CD4-positive, alpha-beta T cell (primary cell): ENCODE measurements at regions not wholly inside any gene's neighbourhood (a gene's known extent, or its start where the extent isn't known, plus 50 kb on each side); places are given as distances from the start of the nearest gene placed in this dataset.
A peak's percentile ranks its signal among the peaks of the same experiment; 100 is the strongest.

Source experiments
- ATAC-seq: fragments of 200-7000 bp; cut with Tn5 transposase; one replicate; pipeline ENCODE4 v1.10.0; 2022; ENCODE audit warnings: mild to moderate bottlenecking; ENCODE audit not compliant: poor library complexity
- CTCF ChIA-PET: fragments of 350-600 bp; sonication (Branson Sonifier 250); formaldehyde crosslinking; loops from one replicate; lab custom pipeline; 2021; ENCODE audit warnings: antibody characterized with exemption, inconsistent platforms; lab: Charles Lee
- POLR2A ChIA-PET: fragments of 350-600 bp; sonication (Branson Sonifier 250); formaldehyde crosslinking; loops from one replicate; lab custom pipeline; 2021; ENCODE audit warnings: antibody characterized with exemption, inconsistent platforms; lab: Charles Lee
- DNase-seq, 14 experiments: peaks; one replicate each; pipeline ENCODE4 v3.0.0-alpha.2; 2013 to 2020; ENCODE audit warnings: mixed read lengths in 2 of 14
- H3K27ac ChIP-seq, 2 donors: one replicate each; pipeline versions ENCODE4 v1.5.1 to v1.7.0; 2013; ENCODE audit warnings: low read length in 2 of 2, low read depth in 1 of 2, mild to moderate bottlenecking in 1 of 2
- H3K27me3 ChIP-seq, 2 experiments: 1 replicate in 1 of 2; 2 replicates in 1 of 2; pipeline versions ENCODE4 v1.6.1 to v1.7.0; 2013; ENCODE audit warnings: low read length in 2 of 2, control low read depth in 1 of 2, mild to moderate bottlenecking in 1 of 2, moderate library complexity in 1 of 2; ENCODE audit not compliant: insufficient read depth in 2 of 2, control insufficient read depth in 1 of 2
- H3K36me3 ChIP-seq: one replicate; pipeline ENCODE4 v1.6.1; 2013; ENCODE audit warnings: low read length, control low read depth; ENCODE audit not compliant: insufficient read depth
- H3K4me1 ChIP-seq: one replicate; pipeline ENCODE4 v1.6.1; 2013; ENCODE audit warnings: low read length, control low read depth; ENCODE audit not compliant: insufficient read depth
- H3K4me3 ChIP-seq: one replicate; pipeline ENCODE4 v1.5.1; 2013; ENCODE audit warnings: mild to moderate bottlenecking, low read length, moderate library complexity
- H3K9me3 ChIP-seq, 2 experiments: 1 replicate in 1 of 2; 2 replicates in 1 of 2; pipeline versions ENCODE4 v1.6.1 to v1.7.0; 2013; ENCODE audit warnings: low read length in 2 of 2, mild to moderate bottlenecking in 2 of 2, control low read depth in 1 of 2, moderate library complexity in 1 of 2; ENCODE audit not compliant: control insufficient read depth in 1 of 2, insufficient read depth in 1 of 2
- H3K27ac Mint-ChIP-seq: one replicate; pipeline ENCODE4 v1.8.0; 2020; ENCODE audit warnings: mixed read lengths
- H3K27me3 Mint-ChIP-seq: one replicate; pipeline ENCODE4 v1.8.0; 2021; ENCODE audit warnings: mixed read lengths
- H3K36me3 Mint-ChIP-seq: one replicate; pipeline ENCODE4 v1.8.0; 2021; ENCODE audit warnings: low read depth, mixed read lengths
- H3K4me1 Mint-ChIP-seq: one replicate; pipeline ENCODE4 v1.8.0; 2021; ENCODE audit warnings: low read depth, mixed read lengths
- H3K4me3 Mint-ChIP-seq: one replicate; pipeline ENCODE4 v1.8.0; 2020; ENCODE audit warnings: mild to moderate bottlenecking, mixed read lengths
- H3K9me3 Mint-ChIP-seq: one replicate; pipeline ENCODE4 v1.8.0; 2020; ENCODE audit warnings: mixed read lengths
- intact Hi-C, 2 experiments: fragments of 100-400 bp; cut with DNase I in 1 of 2; cut with micrococcal nuclease in 1 of 2; formaldehyde crosslinking; loops; one replicate each; pipeline versions ENCODE4 v1.15.1 to v1.9.0; 2023 to 2025; cut with DNase I, micrococcal nuclease
- TF ChIP-seq, protein P1 (sequence below): fragments of 200-600 bp; IDR thresholded peaks from one replicate; pipeline ENCODE4 v1.8.0; 2022; ENCODE audit warnings: antibody characterized with exemption, mild to moderate bottlenecking

DNA sequence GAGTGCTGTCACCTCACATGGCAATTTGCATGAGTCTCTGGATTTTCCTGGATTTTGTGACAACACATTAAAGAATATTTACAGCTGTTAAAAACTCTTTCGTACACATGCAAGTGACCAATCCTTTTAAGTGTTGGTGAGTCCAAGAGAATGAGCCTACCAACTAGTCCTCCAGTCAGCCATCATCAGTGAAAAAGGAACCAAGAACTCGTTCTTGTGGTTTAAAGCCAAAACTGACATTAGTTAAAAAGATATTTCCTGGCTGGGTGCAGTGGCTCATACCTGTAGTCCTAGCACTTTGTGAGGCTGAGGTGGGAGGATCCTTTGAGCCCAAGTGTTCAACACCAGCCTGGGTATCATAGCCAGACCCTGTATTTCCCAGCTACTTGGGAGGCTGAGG is 215.4 kb upstream of the ITGA4 start:
- Histone ChIP-seq H3K4me1 (peaks cover 10% of the 10 kb centered on the region), H3K4me3 (no peak overlapping the region), H3K36me3 (no peaks in the 10 kb centered on the region), H3K27ac (peak overlapping the region in 1 of 2 donors; percentile 14), H3K27me3 (no peaks in the 10 kb centered on the region), H3K9me3 (peaks cover 0 to 3% of the 10 kb centered on the region in 2 experiments)
- ChIA-PET POLR2A (interaction anchor here (0.6 to 1.3 kb wide), 2 partner anchors 70 to 320 kb away, joined by 3 read pairs; no protein-coding TSS in a partner anchor), CTCF (no interaction called here)
- no peaks in the 10 kb centered on the region for H3K27me3 Mint-ChIP-seq
- TF ChIP-seq, protein P1, sequence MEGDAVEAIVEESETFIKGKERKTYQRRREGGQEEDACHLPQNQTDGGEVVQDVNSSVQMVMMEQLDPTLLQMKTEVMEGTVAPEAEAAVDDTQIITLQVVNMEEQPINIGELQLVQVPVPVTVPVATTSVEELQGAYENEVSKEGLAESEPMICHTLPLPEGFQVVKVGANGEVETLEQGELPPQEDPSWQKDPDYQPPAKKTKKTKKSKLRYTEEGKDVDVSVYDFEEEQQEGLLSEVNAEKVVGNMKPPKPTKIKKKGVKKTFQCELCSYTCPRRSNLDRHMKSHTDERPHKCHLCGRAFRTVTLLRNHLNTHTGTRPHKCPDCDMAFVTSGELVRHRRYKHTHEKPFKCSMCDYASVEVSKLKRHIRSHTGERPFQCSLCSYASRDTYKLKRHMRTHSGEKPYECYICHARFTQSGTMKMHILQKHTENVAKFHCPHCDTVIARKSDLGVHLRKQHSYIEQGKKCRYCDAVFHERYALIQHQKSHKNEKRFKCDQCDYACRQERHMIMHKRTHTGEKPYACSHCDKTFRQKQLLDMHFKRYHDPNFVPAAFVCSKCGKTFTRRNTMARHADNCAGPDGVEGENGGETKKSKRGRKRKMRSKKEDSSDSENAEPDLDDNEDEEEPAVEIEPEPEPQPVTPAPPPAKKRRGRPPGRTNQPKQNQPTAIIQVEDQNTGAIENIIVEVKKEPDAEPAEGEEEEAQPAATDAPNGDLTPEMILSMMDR, result no peak
- peak overlapping the region; percentile 72 for H3K27ac Mint-ChIP-seq
- no peak for ATAC-seq
- no peaks in the 10 kb centered on the region for H3K9me3 Mint-ChIP-seq
- peak in 2 of 14 experiments; percentile 14 to 32 for DNase-seq
- H3K4me1 Mint-ChIP-seq, result peaks cover 54% of the 10 kb centered on the region
- no peak overlapping the region for H3K4me3 Mint-ChIP-seq
- intact Hi-C loops, result no loop called here
- peaks cover 7% of the 10 kb centered on the region for H3K36me3 Mint-ChIP-seq

DNA sequence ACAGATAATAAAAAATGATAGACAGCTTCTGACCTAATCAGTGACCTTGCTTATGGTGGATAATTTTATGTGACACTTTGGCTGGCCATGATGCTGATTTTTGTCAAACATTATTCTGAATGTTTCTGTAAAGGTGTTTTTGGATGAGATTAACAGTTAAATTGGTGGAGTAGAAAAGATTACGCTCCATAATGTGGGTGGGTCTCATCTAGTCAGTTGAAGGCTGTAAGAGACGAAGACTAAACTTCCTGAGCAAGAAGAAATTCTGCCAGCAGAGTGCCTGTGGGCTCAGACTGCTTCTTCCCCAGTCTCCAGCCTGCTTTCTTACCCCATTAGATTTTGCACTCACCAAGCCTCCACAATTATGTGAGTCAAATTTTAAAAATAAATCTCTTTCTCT is 214.9 kb upstream of the ITGA4 start:
- DNase-seq, result no peak
- H3K27me3 Mint-ChIP-seq, result no peaks in the 10 kb centered on the region
- Histone ChIP-seq H3K27ac (peak overlapping the region in 1 of 2 donors; percentile 14), H3K36me3 (no peaks in the 10 kb centered on the region), H3K4me3 (no peak overlapping the region), H3K9me3 (peaks cover 0 to 3% of the 10 kb centered on the region in 2 experiments), H3K4me1 (peaks cover 10% of the 10 kb centered on the region), H3K27me3 (no peaks in the 10 kb centered on the region)
- ATAC-seq, result no peak
- peaks cover 49% of the 10 kb centered on the region for H3K4me1 Mint-ChIP-seq
- POLR2A ChIA-PET, result interaction anchor here (0.6 to 1.3 kb wide), 2 partner anchors 70 to 319 kb away, joined by 3 read pairs; no protein-coding TSS in a partner anchor
- no peak overlapping the region for H3K4me3 Mint-ChIP-seq
- H3K27ac Mint-ChIP-seq, result peak overlapping the region; percentile 72
- TF ChIP-seq, protein P1, result no peak
- CTCF ChIA-PET, result no interaction called here
- peaks cover 7% of the 10 kb centered on the region for H3K36me3 Mint-ChIP-seq
- H3K9me3 Mint-ChIP-seq, result no peaks in the 10 kb centered on the region
- intact Hi-C loops, result no loop called here

DNA sequence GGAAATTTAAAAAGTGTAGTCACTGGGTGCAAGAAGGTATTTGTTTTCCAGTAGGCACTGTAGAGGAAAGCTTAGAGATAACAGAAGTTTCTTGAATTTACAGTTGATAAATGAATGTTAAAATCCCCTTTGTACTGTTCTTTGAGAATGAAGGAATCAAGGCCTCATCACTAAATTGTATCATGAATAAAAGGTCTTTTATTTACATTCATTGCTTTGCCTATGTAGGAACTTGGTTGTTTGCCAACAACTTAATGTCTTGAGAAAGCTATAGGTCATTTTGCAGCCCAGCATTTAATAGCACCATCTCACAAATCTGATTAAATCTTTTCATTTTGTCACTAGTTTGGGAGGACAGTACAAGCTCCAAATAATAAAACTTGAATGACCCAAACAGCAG is 213.9 kb upstream of the ITGA4 start:
- Histone ChIP-seq H3K27me3 (no peaks in the 10 kb centered on the region), H3K9me3 (no peaks in the 10 kb centered on the region), H3K36me3 (no peaks in the 10 kb centered on the region), H3K4me3 (no peak overlapping the region), H3K27ac (no peak overlapping the region), H3K4me1 (peaks cover 13% of the 10 kb centered on the region)
- Mint-ChIP-seq H3K4me1 (peaks cover 42% of the 10 kb centered on the region), H3K9me3 (no peaks in the 10 kb centered on the region), H3K36me3 (peaks cover 7% of the 10 kb centered on the region), H3K27ac (no peak overlapping the region), H3K4me3 (no peak overlapping the region), H3K27me3 (no peaks in the 10 kb centered on the region)
- no peak for ATAC-seq
- TF ChIP-seq, protein P1, result no peak
- no peak for DNase-seq
- POLR2A ChIA-PET, result interaction anchor here (1.3 kb wide), 1 partner anchor 10 kb away, joined by 4 read pairs; no protein-coding TSS in a partner anchor
- CTCF ChIA-PET, result interaction anchor here (0.9 kb wide), 1 partner anchor 214 kb away, joined by 3 read pairs; the partner anchor contains the start of gene ITGA4
- intact Hi-C loops, result no loop called here
